ENCODE measurements at regions not wholly inside any gene's neighbourhood (a gene's known extent, or its start where the extent isn't known, plus 50 kb on each side); places are given as distances from the start of the nearest gene placed in this dataset.

GRCh38 chr5:166553778-166554177 is 1737.7 kb upstream of the WWC1 start:
- Mint-ChIP-seq H3K27me3 (no peaks in the 10 kb centered on the region), H3K4me3 (no peak overlapping the region), H3K36me3 (ENCODE audit: low read depth) (no peaks in the 10 kb centered on the region), H3K9me3 (ENCODE audit: low read depth) (peaks cover 11% of the 10 kb centered on the region), H3K4me1 (no peaks in the 10 kb centered on the region), H3K27ac (no peak overlapping the region)
- DNase-seq (no peak), ATAC-seq (no peak)
- CTCF ChIA-PET: no interaction called here
- POLR2A ChIA-PET: interaction anchor here (0.6 kb wide), 1 partner anchor 14 kb away, joined by 3 read pairs; no protein-coding TSS in a partner anchor
- intact Hi-C loops (cut with DNase I, micrococcal nuclease): no loop called here

- ATAC-seq (no peak), DNase-seq (no peak)
- Mint-ChIP-seq H3K27ac (no peak overlapping the region), H3K4me1 (no peaks in the 10 kb centered on the region), H3K36me3 (ENCODE audit: low read depth) (no peaks in the 10 kb centered on the region), H3K27me3 (no peaks in the 10 kb centered on the region), H3K4me3 (no peak overlapping the region), H3K9me3 (ENCODE audit: low read depth) (peaks cover 14% of the 10 kb centered on the region)
- intact Hi-C loops (cut with DNase I, micrococcal nuclease): no loop called here
- ChIA-PET CTCF (interaction anchor here (1.0 kb wide), 1 partner anchor 39 kb away, joined by 3 read pairs; no protein-coding TSS in a partner anchor), POLR2A (no interaction called here)
These were observed 1729.7 kb upstream of the WWC1 start for GRCh38 chr5:166561759-166562158.

DNA sequence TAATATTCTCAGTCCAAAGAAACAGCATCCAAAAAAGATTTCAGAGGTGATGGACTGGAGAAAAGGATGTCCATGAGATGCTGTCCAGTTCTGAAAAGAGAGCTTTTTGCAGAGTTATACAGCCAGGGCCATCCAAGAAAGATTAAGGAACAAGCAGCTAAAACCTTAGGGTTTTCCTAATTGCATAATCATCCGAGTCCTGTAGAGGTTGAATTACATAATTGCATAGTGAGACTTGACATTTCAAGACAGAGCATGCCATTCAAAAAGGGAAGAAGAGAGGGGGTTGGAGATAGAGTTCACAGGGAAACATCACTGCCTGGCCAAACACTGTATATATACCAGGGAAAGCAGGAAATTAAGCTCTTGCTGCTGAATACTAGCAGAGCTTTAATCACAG is 1729.2 kb upstream of the WWC1 start:
- Mint-ChIP-seq H3K27ac (no peak overlapping the region), H3K36me3 (ENCODE audit: low read depth) (no peaks in the 10 kb centered on the region), H3K4me3 (no peak overlapping the region), H3K27me3 (no peaks in the 10 kb centered on the region), H3K9me3 (ENCODE audit: low read depth) (peaks cover 14% of the 10 kb centered on the region), H3K4me1 (no peaks in the 10 kb centered on the region)
- CTCF ChIA-PET: interaction anchor here (1.0 kb wide), 1 partner anchor 38 kb away, joined by 3 read pairs; no protein-coding TSS in a partner anchor
- DNase-seq (no peak), ATAC-seq (no peak)
- POLR2A ChIA-PET: no interaction called here
- intact Hi-C loops (cut with DNase I, micrococcal nuclease): no loop called here

DNA sequence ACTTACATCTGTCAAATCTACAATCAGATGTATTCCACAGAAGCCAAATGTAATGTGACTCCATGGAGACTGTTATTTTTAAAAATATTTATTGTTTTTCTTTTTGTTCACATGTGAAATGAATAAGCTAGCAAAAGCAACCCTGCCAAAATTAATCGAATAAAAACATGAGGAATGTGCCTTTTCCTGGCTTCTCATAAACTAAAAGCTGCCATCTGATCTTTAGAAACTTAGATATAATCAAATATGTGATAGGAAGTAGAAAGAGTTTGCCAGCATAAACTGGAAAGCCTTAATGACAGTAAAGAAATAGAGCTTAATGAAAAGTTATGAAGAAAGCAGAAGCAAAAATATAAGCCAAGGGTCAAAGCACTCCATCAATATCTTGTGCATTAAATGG is 1724.7 kb upstream of the WWC1 start:
- no peak overlapping the region for H3K27ac Mint-ChIP-seq
- POLR2A ChIA-PET: no interaction called here
- H3K9me3 Mint-ChIP-seq (ENCODE audit: low read depth): peaks cover 4% of the 10 kb centered on the region
- no peaks in the 10 kb centered on the region for H3K27me3 Mint-ChIP-seq
- H3K4me1 Mint-ChIP-seq: no peaks in the 10 kb centered on the region
- intact Hi-C loops (cut with DNase I, micrococcal nuclease): no loop called here
- DNase-seq: no peak
- H3K36me3 Mint-ChIP-seq (ENCODE audit: low read depth): no peaks in the 10 kb centered on the region
- ATAC-seq: no peak
- H3K4me3 Mint-ChIP-seq: no peak overlapping the region
- CTCF ChIA-PET: no interaction called here

DNA sequence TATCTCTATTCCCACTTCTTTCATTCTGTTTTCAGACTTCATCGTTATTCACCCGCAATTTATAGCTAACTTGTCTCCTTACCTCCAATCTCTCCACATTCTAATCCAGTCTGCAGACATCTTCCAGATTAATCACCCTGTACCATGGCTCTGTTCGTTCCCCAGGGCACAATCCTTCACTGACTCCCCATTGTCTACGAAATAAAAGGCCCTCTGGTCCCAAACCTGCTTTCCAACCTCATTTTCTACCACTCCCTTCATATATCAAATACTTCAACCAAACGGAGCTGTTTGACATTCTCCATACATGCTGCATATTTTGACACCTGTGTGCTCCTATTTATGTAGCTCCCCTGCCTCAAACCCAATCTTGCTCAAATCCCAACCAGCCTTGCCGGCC is 1720.6 kb upstream of the WWC1 start:
- no peaks in the 10 kb centered on the region for H3K27me3 Mint-ChIP-seq

GRCh38 chr5:166571668-166572067 is 1719.8 kb upstream of the WWC1 start:
- no peak overlapping the region for H3K27ac Mint-ChIP-seq
- H3K4me3 Mint-ChIP-seq: no peak overlapping the region
- ATAC-seq (no peak), DNase-seq (no peak)
- H3K4me1 Mint-ChIP-seq: no peaks in the 10 kb centered on the region
- ChIA-PET POLR2A (no interaction called here), CTCF (no interaction called here)
- intact Hi-C loops (cut with DNase I, micrococcal nuclease): no loop called here
- no peaks in the 10 kb centered on the region for H3K36me3 Mint-ChIP-seq (ENCODE audit: low read depth)
- peaks cover 15% of the 10 kb centered on the region for H3K9me3 Mint-ChIP-seq (ENCODE audit: low read depth)
- no peaks in the 10 kb centered on the region for H3K27me3 Mint-ChIP-seq

More for the DNA sequence above, 1720.6 kb upstream of the WWC1 start:
- DNase-seq (no peak), ATAC-seq (no peak)
- H3K4me1 Mint-ChIP-seq: no peaks in the 10 kb centered on the region
- no peak overlapping the region for H3K27ac Mint-ChIP-seq
- no peak overlapping the region for H3K4me3 Mint-ChIP-seq
- no peaks in the 10 kb centered on the region for H3K36me3 Mint-ChIP-seq (ENCODE audit: low read depth)
- ChIA-PET POLR2A (no interaction called here), CTCF (interaction anchor here (0.7 to 1.1 kb wide), 3 partner anchors 12 to 39 kb away, joined by 3 to 4 read pairs (median 3); no protein-coding TSS in a partner anchor)
- intact Hi-C loops (cut with DNase I, micrococcal nuclease): no loop called here
- H3K9me3 Mint-ChIP-seq (ENCODE audit: low read depth): peaks cover 15% of the 10 kb centered on the region

DNA sequence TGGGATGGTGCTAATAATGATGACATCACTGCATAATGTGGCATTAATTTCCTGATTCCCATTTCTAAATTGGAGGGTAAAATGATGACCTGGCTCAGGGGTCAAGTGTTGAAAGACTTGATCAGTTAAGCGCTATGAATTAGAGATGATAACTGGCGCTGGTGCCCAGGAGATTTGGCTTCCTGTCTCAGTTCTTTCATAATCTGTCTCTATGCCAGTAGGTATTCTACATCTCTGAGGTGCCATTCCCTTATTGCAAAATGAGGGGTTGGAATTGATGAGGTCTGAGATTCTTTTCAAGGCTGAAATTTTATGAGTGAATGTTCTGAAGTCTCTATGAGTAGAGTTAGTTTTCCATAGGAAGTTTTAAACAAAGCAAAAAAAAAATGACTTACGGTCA is 1715.1 kb upstream of the WWC1 start:
- CTCF ChIA-PET: no interaction called here
- Mint-ChIP-seq H3K27me3 (no peaks in the 10 kb centered on the region), H3K4me3 (no peak overlapping the region), H3K9me3 (ENCODE audit: low read depth) (peaks cover 21% of the 10 kb centered on the region), H3K4me1 (no peaks in the 10 kb centered on the region), H3K36me3 (ENCODE audit: low read depth) (no peaks in the 10 kb centered on the region), H3K27ac (no peak overlapping the region)
- intact Hi-C loops (cut with DNase I, micrococcal nuclease): no loop called here
- DNase-seq: no peak
- ATAC-seq: no peak
- POLR2A ChIA-PET: no interaction called here

DNA sequence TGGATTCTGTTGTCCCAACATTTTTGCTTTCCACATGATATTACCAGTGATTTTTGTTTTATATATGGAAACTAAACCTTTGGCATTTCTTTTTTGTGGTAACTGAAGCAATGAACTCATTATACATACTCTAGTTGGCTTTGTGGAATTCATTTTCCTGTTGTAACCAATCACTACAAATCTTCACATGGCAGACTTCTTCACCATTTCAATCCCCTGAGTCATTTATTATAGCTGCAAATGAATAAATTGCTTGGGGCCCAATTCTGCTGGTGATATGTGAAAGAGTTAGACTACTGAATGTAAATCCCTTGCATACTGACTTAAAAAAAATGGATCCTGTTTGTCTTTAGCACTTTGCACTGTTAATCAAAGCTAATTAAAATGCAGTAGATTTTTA is 1709.6 kb upstream of the WWC1 start:
- Mint-ChIP-seq H3K9me3 (ENCODE audit: low read depth) (peaks cover 9% of the 10 kb centered on the region), H3K36me3 (ENCODE audit: low read depth) (no peaks in the 10 kb centered on the region), H3K27ac (no peak overlapping the region), H3K4me1 (no peaks in the 10 kb centered on the region), H3K27me3 (no peaks in the 10 kb centered on the region), H3K4me3 (no peak overlapping the region)
- ChIA-PET POLR2A (no interaction called here), CTCF (interaction anchor here (0.7 kb wide), 1 partner anchor 124 kb away, joined by 3 read pairs; no protein-coding TSS in a partner anchor)
- intact Hi-C loops (cut with DNase I, micrococcal nuclease): no loop called here
- DNase-seq (no peak), ATAC-seq (no peak)

- ChIA-PET POLR2A (no interaction called here), CTCF (interaction anchor here (0.7 kb wide), 1 partner anchor 123 kb away, joined by 3 read pairs; no protein-coding TSS in a partner anchor)
- Mint-ChIP-seq H3K27me3 (no peaks in the 10 kb centered on the region), H3K9me3 (ENCODE audit: low read depth) (peaks cover 11% of the 10 kb centered on the region), H3K4me1 (no peaks in the 10 kb centered on the region), H3K27ac (no peak overlapping the region), H3K4me3 (no peak overlapping the region), H3K36me3 (ENCODE audit: low read depth) (no peaks in the 10 kb centered on the region)
- intact Hi-C loops (cut with DNase I, micrococcal nuclease): no loop called here
- ATAC-seq (no peak), DNase-seq (no peak)
These were observed 1709.0 kb upstream of the WWC1 start for GRCh38 chr5:166582416-166582815.

GRCh38 chr5:166594567-166594966 is 1696.9 kb upstream of the WWC1 start:
- intact Hi-C loops (cut with DNase I, micrococcal nuclease): no loop called here
- Mint-ChIP-seq H3K36me3 (ENCODE audit: low read depth) (no peaks in the 10 kb centered on the region), H3K27ac (no peak overlapping the region), H3K4me3 (no peak overlapping the region), H3K9me3 (ENCODE audit: low read depth) (peaks cover 8% of the 10 kb centered on the region), H3K4me1 (no peaks in the 10 kb centered on the region), H3K27me3 (no peaks in the 10 kb centered on the region)
- DNase-seq: no peak
- no peak for ATAC-seq
- POLR2A ChIA-PET: no interaction called here
- CTCF ChIA-PET: no interaction called here

DNA sequence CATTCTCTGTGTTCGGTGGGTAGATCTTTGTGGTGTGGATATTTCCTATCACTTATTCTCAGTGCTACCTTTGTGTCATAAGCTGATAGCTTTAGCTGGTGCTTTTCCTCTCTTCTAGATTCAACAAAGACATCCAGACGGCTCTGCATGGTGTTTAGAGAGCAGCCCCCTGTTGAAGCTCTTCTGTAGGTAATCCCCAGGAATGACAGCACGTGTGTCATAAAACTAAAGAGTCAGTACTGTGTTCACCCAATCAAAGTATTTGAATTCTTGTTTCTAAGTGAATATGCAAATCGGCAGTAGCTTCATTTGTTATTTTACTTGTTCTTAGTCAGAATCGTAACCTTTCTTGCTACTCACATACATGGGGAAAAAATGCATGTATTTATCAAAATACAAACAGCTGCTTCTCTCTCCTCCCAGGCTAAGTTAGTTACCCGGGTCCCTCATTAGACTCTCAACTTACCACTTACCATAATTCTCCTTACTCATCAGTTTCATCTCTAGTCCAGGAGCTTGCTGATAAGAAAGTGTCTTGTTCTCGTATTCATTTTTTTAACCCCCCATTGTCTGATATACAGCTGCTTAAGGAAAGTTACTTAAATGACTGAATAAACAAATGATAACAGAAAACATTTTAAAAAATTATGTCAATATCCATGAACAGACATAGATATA is 1696.0 kb upstream of the WWC1 start:
- POLR2A ChIA-PET: no interaction called here

GRCh38 chr5:166596043-166596442 is 1695.4 kb upstream of the WWC1 start:
- no peaks in the 10 kb centered on the region for H3K4me1 Mint-ChIP-seq
- CTCF ChIA-PET: interaction anchor here (0.7 kb wide), 1 partner anchor 310 kb away, joined by 3 read pairs; no protein-coding TSS in a partner anchor
- H3K27me3 Mint-ChIP-seq: no peaks in the 10 kb centered on the region
- intact Hi-C loops (cut with DNase I, micrococcal nuclease): no loop called here
- DNase-seq: no peak
- no peak overlapping the region for H3K4me3 Mint-ChIP-seq
- no peaks in the 10 kb centered on the region for H3K36me3 Mint-ChIP-seq (ENCODE audit: low read depth)
- ATAC-seq: no peak
- H3K9me3 Mint-ChIP-seq (ENCODE audit: low read depth): peaks cover 12% of the 10 kb centered on the region
- no peak overlapping the region for H3K27ac Mint-ChIP-seq
- POLR2A ChIA-PET: no interaction called here

More for the DNA sequence above, 1696.0 kb upstream of the WWC1 start:
- intact Hi-C loops (cut with DNase I, micrococcal nuclease): no loop called here
- Mint-ChIP-seq H3K36me3 (ENCODE audit: low read depth) (no peaks in the 10 kb centered on the region), H3K27me3 (no peaks in the 10 kb centered on the region), H3K9me3 (ENCODE audit: low read depth) (peaks cover 12% of the 10 kb centered on the region), H3K4me3 (no peak overlapping the region), H3K27ac (no peak overlapping the region), H3K4me1 (no peaks in the 10 kb centered on the region)
- ATAC-seq: no peak
- CTCF ChIA-PET: interaction anchor here (0.7 kb wide), 1 partner anchor 311 kb away, joined by 3 read pairs; no protein-coding TSS in a partner anchor
- no peak for DNase-seq
